ENCODE measurements at regions not wholly inside any gene's neighbourhood (a gene's known extent, or its start where the extent isn't known, plus 50 kb on each side); places are given as distances from the start of the nearest gene placed in this dataset.

DNA sequence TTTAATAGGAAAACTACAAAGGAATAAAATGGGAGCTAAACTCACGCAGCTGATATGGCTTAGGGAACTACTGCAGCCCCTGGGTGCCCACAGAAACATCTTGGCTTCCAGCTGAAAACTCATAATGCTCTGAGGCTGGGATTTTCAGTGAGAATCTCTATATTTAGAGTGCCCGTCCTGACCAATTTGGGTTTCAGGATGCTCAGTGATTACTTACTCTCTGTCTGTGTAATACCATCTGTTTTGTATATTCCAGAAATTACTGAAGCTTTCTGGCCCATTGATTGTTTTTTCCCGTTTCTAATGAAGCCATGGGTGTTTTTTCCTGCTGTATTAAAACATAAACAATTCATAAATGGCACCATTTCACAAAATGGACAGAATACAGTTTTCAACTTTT, 50.6 kb upstream of the ZNF385D start:
- Histone ChIP-seq H3K9ac (ENCODE audit: low read depth in 1 of 2, low read length in 2 of 2) (no peak overlapping the region), H3K36me3 (ENCODE audit: control insufficient read depth in 2 of 2, insufficient read depth in 2 of 2, low read length in 2 of 2) (no peaks in the 10 kb centered on the region), H3K27ac (ENCODE audit: low read depth in 2 of 2, low read length in 2 of 2) (no peak overlapping the region), H3K4me1 (ENCODE audit: control insufficient read depth in 2 of 2, insufficient read depth in 2 of 2, low read length in 2 of 2) (no peaks in the 10 kb centered on the region), H3K27me3 (ENCODE audit: control insufficient read depth in 2 of 2, insufficient read depth in 2 of 2, low read length in 2 of 2) (no peaks in the 10 kb centered on the region), H3K9me3 (ENCODE audit: control insufficient read depth in 2 of 2, low read length in 2 of 2) (peaks cover 0 to 1% of the 10 kb centered on the region in 2 donors), H3K4me3 (ENCODE audit: low read length in 2 of 2) (no peak overlapping the region)

DNA sequence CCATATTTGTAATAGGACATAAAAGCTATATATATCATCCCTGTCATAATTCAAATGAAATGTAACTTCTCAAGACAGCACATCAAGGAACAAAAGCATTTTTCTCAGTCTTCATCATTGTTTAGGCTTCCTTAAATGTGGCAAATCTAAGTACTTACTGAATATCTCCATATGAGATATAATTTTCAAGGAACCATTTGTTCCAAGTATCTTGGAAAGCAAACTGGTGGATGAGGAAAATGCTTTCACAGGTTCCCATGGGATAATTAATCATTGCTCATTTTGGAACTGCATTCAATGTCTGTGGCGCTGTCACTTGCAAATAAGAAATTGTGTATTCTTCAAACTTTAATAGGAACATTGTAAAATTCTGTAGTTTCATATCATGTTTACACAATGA, 52.6 kb upstream of the ZNF385D start:
- Histone ChIP-seq H3K9me3 (ENCODE audit: control insufficient read depth in 2 of 2, low read length in 2 of 2) (no peaks in the 10 kb centered on the region), H3K36me3 (ENCODE audit: control insufficient read depth in 2 of 2, insufficient read depth in 2 of 2, low read length in 2 of 2) (no peaks in the 10 kb centered on the region), H3K4me3 (ENCODE audit: low read length in 2 of 2) (no peak overlapping the region), H3K4me1 (ENCODE audit: control insufficient read depth in 2 of 2, insufficient read depth in 2 of 2, low read length in 2 of 2) (no peaks in the 10 kb centered on the region), H3K9ac (ENCODE audit: low read depth in 1 of 2, low read length in 2 of 2) (no peak overlapping the region), H3K27ac (ENCODE audit: low read depth in 2 of 2, low read length in 2 of 2) (no peak overlapping the region), H3K27me3 (ENCODE audit: control insufficient read depth in 2 of 2, insufficient read depth in 2 of 2, low read length in 2 of 2) (no peaks in the 10 kb centered on the region)

DNA sequence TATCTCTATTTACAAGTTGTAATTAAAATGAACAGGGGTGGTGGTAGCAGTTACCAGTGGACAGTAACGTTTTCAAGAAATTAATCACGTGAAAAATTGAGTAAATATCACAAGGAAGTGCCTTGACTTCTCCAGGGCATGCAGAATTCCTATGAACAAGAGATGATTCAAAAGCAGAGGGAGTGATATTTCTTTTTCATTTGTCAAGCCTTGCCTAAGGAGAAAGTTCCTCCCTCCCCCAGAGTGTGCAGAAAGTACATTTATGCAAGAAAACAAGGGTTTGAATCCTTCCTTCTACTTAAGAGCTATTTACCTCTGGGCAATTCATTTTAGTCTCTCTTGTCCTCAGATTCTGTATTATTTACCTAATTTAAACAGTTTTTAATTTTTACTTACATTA, 53.3 kb upstream of the ZNF385D start:
- Histone ChIP-seq H3K9me3 (ENCODE audit: control insufficient read depth in 2 of 2, low read length in 2 of 2) (no peaks in the 10 kb centered on the region), H3K9ac (ENCODE audit: low read depth in 1 of 2, low read length in 2 of 2) (no peak overlapping the region), H3K36me3 (ENCODE audit: control insufficient read depth in 2 of 2, insufficient read depth in 2 of 2, low read length in 2 of 2) (no peaks in the 10 kb centered on the region), H3K27me3 (ENCODE audit: control insufficient read depth in 2 of 2, insufficient read depth in 2 of 2, low read length in 2 of 2) (no peaks in the 10 kb centered on the region), H3K4me1 (ENCODE audit: control insufficient read depth in 2 of 2, insufficient read depth in 2 of 2, low read length in 2 of 2) (no peaks in the 10 kb centered on the region), H3K27ac (ENCODE audit: low read depth in 2 of 2, low read length in 2 of 2) (no peak overlapping the region), H3K4me3 (ENCODE audit: low read length in 2 of 2) (no peak overlapping the region)

DNA sequence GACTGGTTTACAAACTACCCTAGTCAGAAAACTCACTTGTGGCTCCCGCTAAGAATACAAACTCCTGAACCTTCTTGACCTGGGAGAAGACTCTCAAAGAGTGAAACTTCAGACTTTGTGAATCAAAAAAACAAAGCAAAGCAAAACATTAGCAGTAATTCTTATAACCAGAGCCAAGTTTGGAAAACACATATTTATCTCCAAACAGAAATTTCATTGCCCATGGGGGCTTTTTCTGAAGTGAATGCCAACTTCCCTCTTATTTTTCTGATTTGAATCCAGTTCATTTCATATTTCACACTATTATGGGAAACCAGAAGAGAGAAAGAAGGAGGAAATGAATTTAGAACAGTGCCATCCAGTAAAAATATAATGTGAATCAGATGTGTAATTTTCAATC, 55.7 kb upstream of the ZNF385D start:
- no peak overlapping the region for H3K9ac ChIP-seq (ENCODE audit: low read depth in 1 of 2, low read length in 2 of 2)
- no peak overlapping the region for H3K4me3 ChIP-seq (ENCODE audit: low read length in 2 of 2)
- no peaks in the 10 kb centered on the region for H3K4me1 ChIP-seq (ENCODE audit: control insufficient read depth in 2 of 2, insufficient read depth in 2 of 2, low read length in 2 of 2)
- H3K27ac ChIP-seq (ENCODE audit: low read depth in 2 of 2, low read length in 2 of 2), result no peak overlapping the region
- no peaks in the 10 kb centered on the region for H3K27me3 ChIP-seq (ENCODE audit: control insufficient read depth in 2 of 2, insufficient read depth in 2 of 2, low read length in 2 of 2)
- H3K36me3 ChIP-seq (ENCODE audit: control insufficient read depth in 2 of 2, insufficient read depth in 2 of 2, low read length in 2 of 2), result no peaks in the 10 kb centered on the region
- no peaks in the 10 kb centered on the region for H3K9me3 ChIP-seq (ENCODE audit: control insufficient read depth in 2 of 2, low read length in 2 of 2)

DNA sequence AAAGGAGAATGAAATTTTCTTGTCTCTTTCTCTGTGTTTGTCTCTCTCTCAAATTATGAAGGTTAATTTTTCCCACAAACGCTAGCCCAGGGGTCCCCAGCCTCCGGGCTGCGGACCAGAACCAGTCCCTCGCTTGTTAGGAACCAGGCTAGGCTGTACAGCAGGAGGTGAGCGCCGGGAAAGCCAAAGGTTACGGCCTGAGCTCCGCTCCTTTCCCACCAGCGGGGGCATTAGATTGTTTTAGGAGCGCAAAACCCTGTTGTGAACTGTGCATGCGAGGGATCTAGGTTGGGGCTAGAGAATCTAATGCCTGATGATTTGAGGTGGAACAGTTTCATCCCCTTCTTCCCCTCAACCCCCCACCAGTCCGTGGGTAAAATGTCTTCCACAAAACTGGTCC, 74.7 kb upstream of the ZNF385D start:
- Histone ChIP-seq H3K4me1 (ENCODE audit: control insufficient read depth in 2 of 2, insufficient read depth in 2 of 2, low read length in 2 of 2) (no peaks in the 10 kb centered on the region), H3K27ac (ENCODE audit: low read depth in 2 of 2, low read length in 2 of 2) (no peak overlapping the region), H3K36me3 (ENCODE audit: control insufficient read depth in 2 of 2, insufficient read depth in 2 of 2, low read length in 2 of 2) (no peaks in the 10 kb centered on the region), H3K4me3 (ENCODE audit: low read length in 2 of 2) (no peak overlapping the region), H3K27me3 (ENCODE audit: control insufficient read depth in 2 of 2, insufficient read depth in 2 of 2, low read length in 2 of 2) (no peaks in the 10 kb centered on the region), H3K9me3 (ENCODE audit: control insufficient read depth in 2 of 2, low read length in 2 of 2) (peaks cover 0 to 3% of the 10 kb centered on the region in 2 donors), H3K9ac (ENCODE audit: low read depth in 1 of 2, low read length in 2 of 2) (no peak overlapping the region)

DNA sequence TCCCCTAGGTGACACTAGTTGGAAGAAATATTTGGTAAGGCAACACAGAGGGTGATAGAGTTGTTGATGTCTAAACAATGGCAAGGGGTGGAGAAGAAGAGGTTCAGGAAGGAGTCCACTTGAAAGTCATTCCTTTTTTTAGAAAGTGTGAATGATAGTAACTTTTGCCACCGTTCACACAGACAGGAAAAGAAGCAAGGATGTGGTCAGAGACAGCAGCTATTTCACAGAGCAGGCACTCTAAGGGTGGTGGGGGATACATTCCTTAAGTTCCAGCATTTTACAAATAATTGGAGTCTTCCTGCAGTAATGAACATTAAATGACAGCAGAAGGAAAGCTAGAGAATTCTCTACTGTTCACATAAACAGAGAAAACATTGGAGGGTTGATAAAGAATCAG, 75.4 kb upstream of the ZNF385D start:
- H3K9me3 ChIP-seq (ENCODE audit: control insufficient read depth in 2 of 2, low read length in 2 of 2), result peaks cover 0 to 3% of the 10 kb centered on the region in 2 donors
- H3K4me3 ChIP-seq (ENCODE audit: low read length in 2 of 2), result no peak overlapping the region
- no peak overlapping the region for H3K9ac ChIP-seq (ENCODE audit: low read depth in 1 of 2, low read length in 2 of 2)
- H3K27ac ChIP-seq (ENCODE audit: low read depth in 2 of 2, low read length in 2 of 2), result no peak overlapping the region
- H3K4me1 ChIP-seq (ENCODE audit: control insufficient read depth in 2 of 2, insufficient read depth in 2 of 2, low read length in 2 of 2), result no peaks in the 10 kb centered on the region
- H3K27me3 ChIP-seq (ENCODE audit: control insufficient read depth in 2 of 2, insufficient read depth in 2 of 2, low read length in 2 of 2), result no peaks in the 10 kb centered on the region
- no peaks in the 10 kb centered on the region for H3K36me3 ChIP-seq (ENCODE audit: control insufficient read depth in 2 of 2, insufficient read depth in 2 of 2, low read length in 2 of 2)

DNA sequence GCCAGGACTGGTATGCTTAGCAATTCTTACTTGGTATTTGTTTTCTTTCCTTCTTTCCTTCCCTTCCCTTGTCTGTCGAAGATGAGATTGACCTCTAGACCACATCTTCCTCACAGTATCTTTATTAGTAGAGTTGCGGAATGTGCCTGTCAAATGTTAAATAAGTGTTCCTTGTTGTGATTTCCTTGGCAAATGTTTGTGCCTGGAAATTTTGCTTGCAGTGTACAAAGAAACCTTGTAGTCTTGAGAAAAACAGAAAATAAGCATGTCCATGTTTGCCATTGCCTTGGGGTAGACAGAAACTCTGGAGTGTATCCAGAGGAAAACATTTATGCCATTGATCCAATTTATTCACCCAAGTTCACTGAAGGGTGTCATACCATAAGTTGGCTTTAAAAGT, 79.5 kb upstream of the ZNF385D start:
- peaks cover 0 to 7% of the 10 kb centered on the region in 2 donors for H3K9me3 ChIP-seq (ENCODE audit: control insufficient read depth in 2 of 2, low read length in 2 of 2)
- no peaks in the 10 kb centered on the region for H3K36me3 ChIP-seq (ENCODE audit: control insufficient read depth in 2 of 2, insufficient read depth in 2 of 2, low read length in 2 of 2)
- no peaks in the 10 kb centered on the region for H3K27me3 ChIP-seq (ENCODE audit: control insufficient read depth in 2 of 2, insufficient read depth in 2 of 2, low read length in 2 of 2)
- no peak overlapping the region for H3K9ac ChIP-seq (ENCODE audit: low read depth in 1 of 2, low read length in 2 of 2)
- no peak overlapping the region for H3K4me3 ChIP-seq (ENCODE audit: low read length in 2 of 2)
- no peak overlapping the region for H3K27ac ChIP-seq (ENCODE audit: low read depth in 2 of 2, low read length in 2 of 2)
- no peaks in the 10 kb centered on the region for H3K4me1 ChIP-seq (ENCODE audit: control insufficient read depth in 2 of 2, insufficient read depth in 2 of 2, low read length in 2 of 2)

DNA sequence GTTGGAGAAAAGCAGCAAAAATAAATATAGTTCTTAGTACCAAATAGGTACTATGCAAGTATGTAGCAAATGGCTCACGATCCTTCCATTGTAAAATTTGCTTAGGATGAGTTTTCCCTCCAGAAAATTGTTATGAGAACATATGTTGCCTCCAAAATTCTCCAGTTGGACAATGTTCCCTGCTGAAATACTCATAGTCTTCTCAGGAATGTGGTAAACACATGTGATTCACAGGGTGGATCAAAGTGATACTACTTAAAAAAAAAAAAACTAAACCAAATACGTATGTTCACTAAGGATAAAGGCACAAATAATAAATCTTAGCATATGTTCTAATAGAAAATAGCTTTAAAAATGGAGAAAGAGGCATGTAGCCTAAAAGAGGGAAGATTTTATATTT, 84.3 kb upstream of the ZNF385D start:
- Histone ChIP-seq H3K9ac (ENCODE audit: low read depth in 1 of 2, low read length in 2 of 2) (no peak overlapping the region), H3K27ac (ENCODE audit: low read depth in 2 of 2, low read length in 2 of 2) (no peak overlapping the region), H3K27me3 (ENCODE audit: control insufficient read depth in 2 of 2, insufficient read depth in 2 of 2, low read length in 2 of 2) (no peaks in the 10 kb centered on the region), H3K9me3 (ENCODE audit: control insufficient read depth in 2 of 2, low read length in 2 of 2) (peaks cover 0 to 4% of the 10 kb centered on the region in 2 donors), H3K4me1 (ENCODE audit: control insufficient read depth in 2 of 2, insufficient read depth in 2 of 2, low read length in 2 of 2) (no peaks in the 10 kb centered on the region), H3K4me3 (ENCODE audit: low read length in 2 of 2) (no peak overlapping the region), H3K36me3 (ENCODE audit: control insufficient read depth in 2 of 2, insufficient read depth in 2 of 2, low read length in 2 of 2) (no peaks in the 10 kb centered on the region)

DNA sequence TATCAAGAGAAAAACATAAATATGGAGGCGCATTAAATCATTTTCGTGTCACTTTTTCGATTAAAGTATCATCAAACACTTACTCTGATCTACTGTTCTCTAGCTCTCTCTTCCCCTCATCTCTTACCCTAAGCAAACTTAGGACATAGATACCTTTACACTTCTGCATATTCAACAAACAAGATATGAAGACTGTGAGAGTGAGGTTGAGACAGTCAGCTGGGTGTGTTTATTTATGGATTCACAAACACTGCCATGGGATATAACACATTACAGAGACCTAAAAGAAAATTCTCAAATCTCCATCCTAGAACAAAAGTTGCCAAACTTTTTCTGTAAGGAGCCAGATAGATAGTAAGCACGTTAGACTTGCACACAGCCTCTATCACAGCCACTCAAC, 85.2 kb upstream of the ZNF385D start:
- peaks cover 0 to 4% of the 10 kb centered on the region in 2 donors for H3K9me3 ChIP-seq (ENCODE audit: control insufficient read depth in 2 of 2, low read length in 2 of 2)
- H3K27ac ChIP-seq (ENCODE audit: low read depth in 2 of 2, low read length in 2 of 2), result no peak overlapping the region
- no peaks in the 10 kb centered on the region for H3K4me1 ChIP-seq (ENCODE audit: control insufficient read depth in 2 of 2, insufficient read depth in 2 of 2, low read length in 2 of 2)
- H3K36me3 ChIP-seq (ENCODE audit: control insufficient read depth in 2 of 2, insufficient read depth in 2 of 2, low read length in 2 of 2), result no peaks in the 10 kb centered on the region
- no peak overlapping the region for H3K4me3 ChIP-seq (ENCODE audit: low read length in 2 of 2)
- no peak overlapping the region for H3K9ac ChIP-seq (ENCODE audit: low read depth in 1 of 2, low read length in 2 of 2)
- H3K27me3 ChIP-seq (ENCODE audit: control insufficient read depth in 2 of 2, insufficient read depth in 2 of 2, low read length in 2 of 2), result no peaks in the 10 kb centered on the region

DNA sequence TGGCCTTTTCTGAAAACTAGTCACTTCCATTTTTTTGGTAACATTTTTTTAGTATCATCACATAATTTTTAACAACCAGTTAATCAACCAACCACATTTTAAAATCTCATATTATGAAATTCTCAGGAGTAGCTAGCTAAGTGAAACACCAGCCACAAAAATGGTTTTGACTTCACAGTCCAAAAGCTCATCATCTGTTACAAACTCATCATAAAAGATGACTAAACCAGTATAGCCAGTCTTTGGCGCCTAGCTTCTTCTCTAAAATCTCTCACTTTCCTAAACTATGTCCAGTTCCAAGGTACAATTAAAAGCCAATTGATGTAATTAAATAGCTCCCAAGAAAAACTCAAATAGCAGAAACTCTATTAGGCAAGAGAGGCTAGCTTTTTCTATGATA, 88.2 kb upstream of the ZNF385D start:
- H3K9me3 ChIP-seq (ENCODE audit: control insufficient read depth in 2 of 2, low read length in 2 of 2), result peaks cover 0 to 2% of the 10 kb centered on the region in 2 donors
- no peaks in the 10 kb centered on the region for H3K27me3 ChIP-seq (ENCODE audit: control insufficient read depth in 2 of 2, insufficient read depth in 2 of 2, low read length in 2 of 2)
- H3K4me1 ChIP-seq (ENCODE audit: control insufficient read depth in 2 of 2, insufficient read depth in 2 of 2, low read length in 2 of 2), result no peaks in the 10 kb centered on the region
- H3K27ac ChIP-seq (ENCODE audit: low read depth in 2 of 2, low read length in 2 of 2), result no peak overlapping the region
- H3K9ac ChIP-seq (ENCODE audit: low read depth in 1 of 2, low read length in 2 of 2), result no peak overlapping the region
- no peaks in the 10 kb centered on the region for H3K36me3 ChIP-seq (ENCODE audit: control insufficient read depth in 2 of 2, insufficient read depth in 2 of 2, low read length in 2 of 2)
- no peak overlapping the region for H3K4me3 ChIP-seq (ENCODE audit: low read length in 2 of 2)

DNA sequence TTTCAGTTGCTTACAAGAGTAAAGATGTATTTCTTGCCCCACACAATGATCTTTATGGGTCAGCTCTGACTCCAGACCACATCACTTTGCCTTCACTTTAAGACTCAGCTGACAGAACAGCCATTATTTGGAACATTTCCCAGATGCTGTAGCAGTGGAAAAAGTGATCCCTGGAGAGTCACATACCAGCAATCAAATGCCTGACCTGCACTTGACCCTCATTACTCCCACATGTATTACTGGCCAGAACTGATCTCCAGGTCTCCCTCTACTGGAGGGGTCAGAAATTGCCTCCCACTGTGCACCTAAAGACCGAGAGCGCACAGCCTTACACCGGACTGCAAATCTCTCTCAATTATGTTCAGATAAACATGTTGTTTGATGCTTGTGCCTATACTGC, 88.6 kb upstream of the ZNF385D start:
- Histone ChIP-seq H3K36me3 (ENCODE audit: control insufficient read depth in 2 of 2, insufficient read depth in 2 of 2, low read length in 2 of 2) (no peaks in the 10 kb centered on the region), H3K4me1 (ENCODE audit: control insufficient read depth in 2 of 2, insufficient read depth in 2 of 2, low read length in 2 of 2) (no peaks in the 10 kb centered on the region), H3K27me3 (ENCODE audit: control insufficient read depth in 2 of 2, insufficient read depth in 2 of 2, low read length in 2 of 2) (no peaks in the 10 kb centered on the region), H3K4me3 (ENCODE audit: low read length in 2 of 2) (no peak overlapping the region), H3K9ac (ENCODE audit: low read depth in 1 of 2, low read length in 2 of 2) (no peak overlapping the region), H3K27ac (ENCODE audit: low read depth in 2 of 2, low read length in 2 of 2) (no peak overlapping the region), H3K9me3 (ENCODE audit: control insufficient read depth in 2 of 2, low read length in 2 of 2) (peaks cover 0 to 2% of the 10 kb centered on the region in 2 donors)

Measured in mucosa of rectum (tissue), 2 donors.